ENCODE measurements at regions not wholly inside any gene's neighbourhood (a gene's known extent, or its start where the extent isn't known, plus 50 kb on each side); places are given as distances from the start of the nearest gene placed in this dataset.

DNA sequence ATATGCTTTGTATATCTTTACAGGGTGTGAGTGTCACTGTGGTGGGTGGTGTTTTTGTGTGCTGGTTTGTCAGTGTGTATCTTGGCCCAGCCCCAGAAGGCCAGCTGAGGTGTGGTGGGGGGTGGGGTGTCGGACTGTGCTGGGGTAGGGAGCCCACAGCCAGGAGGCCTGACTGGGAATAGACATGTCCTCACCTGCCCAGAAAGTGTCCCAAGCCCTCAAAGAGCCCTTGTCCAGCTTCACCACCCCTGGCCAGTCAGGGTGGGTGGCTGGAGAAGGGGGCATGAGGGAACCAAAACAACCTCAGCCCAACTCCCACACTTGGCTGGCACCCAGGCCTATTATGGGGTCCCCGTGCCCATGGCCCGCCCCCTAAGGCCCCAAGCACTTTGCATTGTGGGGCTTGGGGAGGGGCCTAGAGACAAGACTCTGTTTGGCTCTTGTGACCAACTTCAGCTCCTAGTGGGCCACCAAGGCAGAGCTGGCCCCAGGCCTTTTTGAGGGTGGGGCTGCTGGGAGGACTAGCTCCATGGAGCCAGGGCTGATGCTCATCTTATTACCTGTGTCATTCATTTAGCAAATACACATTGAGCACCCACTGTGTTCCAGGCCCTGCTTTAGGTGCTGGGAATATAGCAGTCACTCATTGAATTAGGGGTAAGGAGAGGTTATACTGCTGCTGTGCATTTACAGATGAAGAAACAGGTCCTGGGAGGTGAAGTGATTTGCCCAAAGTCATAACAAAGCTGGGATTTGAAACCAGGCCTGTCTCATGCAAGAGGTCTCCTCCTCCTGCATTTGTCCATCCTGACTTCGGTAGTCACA, 56.2 kb upstream of the PSD2 start:
- TF ChIP-seq POLR2A (IDR thresholded peaks at IDR 0.05) (no peak), POLR2AphosphoS5 (IDR thresholded peaks at IDR 0.05) (no peak)
- TF ChIP-seq, protein P1, sequence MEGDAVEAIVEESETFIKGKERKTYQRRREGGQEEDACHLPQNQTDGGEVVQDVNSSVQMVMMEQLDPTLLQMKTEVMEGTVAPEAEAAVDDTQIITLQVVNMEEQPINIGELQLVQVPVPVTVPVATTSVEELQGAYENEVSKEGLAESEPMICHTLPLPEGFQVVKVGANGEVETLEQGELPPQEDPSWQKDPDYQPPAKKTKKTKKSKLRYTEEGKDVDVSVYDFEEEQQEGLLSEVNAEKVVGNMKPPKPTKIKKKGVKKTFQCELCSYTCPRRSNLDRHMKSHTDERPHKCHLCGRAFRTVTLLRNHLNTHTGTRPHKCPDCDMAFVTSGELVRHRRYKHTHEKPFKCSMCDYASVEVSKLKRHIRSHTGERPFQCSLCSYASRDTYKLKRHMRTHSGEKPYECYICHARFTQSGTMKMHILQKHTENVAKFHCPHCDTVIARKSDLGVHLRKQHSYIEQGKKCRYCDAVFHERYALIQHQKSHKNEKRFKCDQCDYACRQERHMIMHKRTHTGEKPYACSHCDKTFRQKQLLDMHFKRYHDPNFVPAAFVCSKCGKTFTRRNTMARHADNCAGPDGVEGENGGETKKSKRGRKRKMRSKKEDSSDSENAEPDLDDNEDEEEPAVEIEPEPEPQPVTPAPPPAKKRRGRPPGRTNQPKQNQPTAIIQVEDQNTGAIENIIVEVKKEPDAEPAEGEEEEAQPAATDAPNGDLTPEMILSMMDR (IDR thresholded peaks at IDR 0.05 in 8 of 11, conservative IDR thresholded peaks at IDR 0.05 in 3 of 11) = no peak
- no peaks in the 10 kb centered on the region for H3K9me3 ChIP-seq
- H3K4me1 ChIP-seq = peaks cover 0 to 24% (median 10%) of the 10 kb centered on the region in 6 donors
- no peaks in the 10 kb centered on the region for H3K36me3 ChIP-seq
- intact Hi-C loops (cut with DNase I; ENCODE audit: low total_unique reads) = no loop called here
- WGBS, 5 donors = 74 to 100% (median 91%) methylated on average over 2 to 4 of the region's 4 CpGs
- H3K27me3 ChIP-seq (replicated peaks in 1 of 7) = no peaks in the 10 kb centered on the region
- DNase-seq = no peak
- H3K4me3 ChIP-seq = no peak overlapping the region
- no peak overlapping the region for H3K27ac ChIP-seq

DNA sequence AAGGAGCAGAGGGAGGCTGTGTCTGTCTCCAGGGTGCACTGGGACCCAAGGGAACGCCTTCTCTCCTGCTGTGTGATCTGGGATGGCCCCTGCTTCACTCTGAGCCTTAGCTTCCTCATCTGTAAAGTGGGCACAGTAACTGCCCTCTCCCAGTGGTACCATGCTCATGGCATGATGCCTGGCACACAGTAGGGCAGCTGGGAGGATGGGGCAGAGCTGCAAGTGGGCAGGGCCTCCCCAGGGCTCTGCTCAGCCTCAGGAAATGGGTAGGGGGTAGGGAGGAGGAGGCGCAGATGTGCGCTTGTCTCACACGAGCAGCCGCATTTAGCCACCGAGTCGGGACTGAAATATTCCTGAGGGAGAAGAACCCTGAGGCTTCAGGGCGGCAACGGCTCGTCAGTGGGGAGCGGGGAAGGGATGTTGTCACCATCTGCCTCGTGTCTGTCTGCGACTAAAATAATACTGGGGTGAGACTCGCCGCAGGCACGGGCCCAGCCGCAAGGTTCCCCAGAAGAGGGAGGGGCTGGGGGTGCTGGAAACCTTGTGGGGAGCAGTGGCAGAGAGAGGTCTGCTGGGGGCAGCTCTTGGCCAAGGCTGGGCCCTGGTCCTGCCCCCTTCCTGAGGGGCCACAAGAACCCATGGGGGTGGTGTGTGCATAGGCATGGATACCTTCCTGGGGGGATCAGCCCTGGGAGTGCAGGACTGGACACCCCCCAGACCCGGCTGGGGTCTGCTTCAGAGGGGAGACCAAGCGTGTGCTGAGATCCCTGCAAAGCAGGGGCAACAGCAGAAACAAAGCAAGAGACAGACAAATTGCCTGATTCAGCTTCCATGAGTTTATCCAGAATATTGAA, 55.2 kb upstream of the PSD2 start:
- Histone ChIP-seq H3K27me3 (replicated peaks in 1 of 7) (peaks cover 0 to 4% (median 0%) of the 10 kb centered on the region in 7 donors), H3K4me3 (peak overlapping the region in 1 of 8 donors; percentile 3), H3K36me3 (no peaks in the 10 kb centered on the region), H3K9me3 (no peaks in the 10 kb centered on the region), H3K4me1 (peaks cover 0 to 29% (median 12%) of the 10 kb centered on the region in 6 donors), H3K27ac (no peak overlapping the region)
- 60 to 80% (median 74%) methylated on average over 19 of the region's 19 CpGs for WGBS, 5 donors
- intact Hi-C loops (cut with DNase I; ENCODE audit: low total_unique reads) = no loop called here
- no peak for DNase-seq
- TF ChIP-seq POLR2AphosphoS5 (IDR thresholded peaks at IDR 0.05) (no peak), POLR2A (IDR thresholded peaks at IDR 0.05) (no peak)
- TF ChIP-seq, protein P1 (IDR thresholded peaks at IDR 0.05 in 8 of 11, conservative IDR thresholded peaks at IDR 0.05 in 3 of 11) = no peak

DNA sequence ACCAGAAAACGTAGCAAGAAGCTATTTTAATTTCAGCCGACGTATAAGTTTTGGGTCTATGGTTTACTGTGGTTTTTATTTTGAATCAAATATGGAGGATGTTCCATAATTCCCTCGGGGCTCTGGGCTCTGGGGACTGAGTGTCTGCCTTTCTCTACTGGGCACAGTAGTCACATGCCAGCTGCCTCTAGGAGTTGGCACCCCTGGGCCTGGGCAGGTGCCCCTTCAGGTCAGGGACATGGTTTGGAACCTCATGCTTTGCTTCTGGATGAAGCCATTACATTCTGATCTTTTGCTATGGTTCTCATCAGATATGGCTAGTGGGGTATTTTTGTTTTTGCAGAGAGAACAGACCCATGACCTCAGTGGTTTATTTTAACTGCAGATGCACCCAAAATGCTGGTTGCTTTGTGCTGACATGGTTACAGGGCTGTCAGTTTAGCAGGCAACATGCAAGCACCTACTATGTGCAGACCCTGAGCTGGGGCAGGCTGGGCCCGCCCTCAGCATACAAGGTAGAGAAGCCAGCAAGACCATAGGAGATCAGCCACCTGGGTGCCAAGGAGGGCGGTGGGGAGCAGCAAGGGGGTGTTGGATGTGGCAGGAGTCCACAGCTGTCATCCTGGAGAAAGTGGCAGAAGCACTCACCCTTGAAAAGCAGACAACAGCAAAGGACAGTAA, 54.5 kb upstream of the PSD2 start:
- Histone ChIP-seq H3K36me3 (no peaks in the 10 kb centered on the region), H3K4me3 (no peak overlapping the region), H3K9me3 (no peaks in the 10 kb centered on the region), H3K4me1 (peaks cover 0 to 36% (median 19%) of the 10 kb centered on the region in 6 donors), H3K27me3 (replicated peaks in 1 of 7) (peaks cover 0 to 12% (median 0%) of the 10 kb centered on the region in 7 donors), H3K27ac (no peak overlapping the region)
- no peak for DNase-seq
- TF ChIP-seq, protein P1 (IDR thresholded peaks at IDR 0.05 in 8 of 11, conservative IDR thresholded peaks at IDR 0.05 in 3 of 11) = no peak
- TF ChIP-seq POLR2AphosphoS5 (IDR thresholded peaks at IDR 0.05) (no peak), POLR2A (IDR thresholded peaks at IDR 0.05) (no peak)
- WGBS, 5 donors = 67 to 83% (median 74%) methylated on average over 6 of the region's 6 CpGs
- intact Hi-C loops (cut with DNase I; ENCODE audit: low total_unique reads) = no loop called here

Data from spleen (tissue), 11 donors.